ENCODE measurements at regions not wholly inside any gene's neighbourhood (a gene's known extent, or its start where the extent isn't known, plus 50 kb on each side); places are given as distances from the start of the nearest gene placed in this dataset.
"Not testable (repeated sequence)": the region's sequence is repeated elsewhere in the genome, so short reads cannot be mapped to it uniquely, and the experiment has no call there.

GRCh38 chr22:23437779-23438178 is 142.3 kb downstream of the IGLL1 start:
- Mint-ChIP-seq H3K27ac (peak overlapping the region in 1 of 3 experiments; percentile 49), H3K4me3 (no peak overlapping the region), H3K27me3 (ENCODE audit: low read depth) (no peaks in the 10 kb centered on the region), H3K9me3 (peaks cover 20% of the 10 kb centered on the region), H3K36me3 (ENCODE audit: low read depth) (peaks cover 15% of the 10 kb centered on the region), H3K4me1 (peaks cover 12% of the 10 kb centered on the region)
- TF ChIP-seq CTCF (IDR thresholded peaks at IDR 0.05; ENCODE audit: unreplicated experiment in 3 of 3), result no peak

- peak overlapping the region in 1 of 3 experiments; percentile 49 for H3K27ac Mint-ChIP-seq
- not testable (repeated sequence) for H3K27me3 Mint-ChIP-seq (ENCODE audit: low read depth); H3K4me3 Mint-ChIP-seq
- H3K36me3 Mint-ChIP-seq (ENCODE audit: low read depth), result peaks cover 11% of the 10 kb centered on the region
- peaks cover 20% of the 10 kb centered on the region for H3K4me1 Mint-ChIP-seq
- H3K9me3 Mint-ChIP-seq, result peaks cover 15% of the 10 kb centered on the region
Measured at GRCh38 chr22:23437107-23437395, 143.0 kb downstream of the IGLL1 start.

GRCh38 chr22:23436354-23437106 is 143.6 kb downstream of the IGLL1 start:
- H3K36me3 Mint-ChIP-seq (ENCODE audit: low read depth), result peaks cover 11% of the 10 kb centered on the region
- H3K4me3 Mint-ChIP-seq, result peak overlapping the region in 1 of 3 experiments; percentile 61
- peaks cover 25% of the 10 kb centered on the region for H3K4me1 Mint-ChIP-seq
- H3K27me3 Mint-ChIP-seq (ENCODE audit: low read depth), result not testable (repeated sequence)
- peaks cover 10% of the 10 kb centered on the region for H3K9me3 Mint-ChIP-seq
- H3K27ac Mint-ChIP-seq, result peak overlapping the region in 1 of 3 experiments; percentile 77

- H3K27me3 Mint-ChIP-seq (ENCODE audit: low read depth); H3K4me3 Mint-ChIP-seq; H3K27ac Mint-ChIP-seq: not testable (repeated sequence)
- H3K9me3 Mint-ChIP-seq, result peaks cover 19% of the 10 kb centered on the region
- H3K4me1 Mint-ChIP-seq, result peaks cover 32% of the 10 kb centered on the region
- H3K36me3 Mint-ChIP-seq (ENCODE audit: low read depth), result peaks cover 21% of the 10 kb centered on the region
Measured at GRCh38 chr22:23435186-23435585, 144.9 kb downstream of the IGLL1 start.

GRCh38 chr22:23434198-23434830 is 145.8 kb downstream of the IGLL1 start:
- H3K4me1 Mint-ChIP-seq, result peaks cover 32% of the 10 kb centered on the region
- peak overlapping the region; percentile 77 to 82 (median 78) for H3K4me3 Mint-ChIP-seq
- peaks cover 28% of the 10 kb centered on the region for H3K9me3 Mint-ChIP-seq
- not testable (repeated sequence) for H3K27me3 Mint-ChIP-seq (ENCODE audit: low read depth)
- peak overlapping the region; percentile 58 to 93 (median 70) for H3K27ac Mint-ChIP-seq
- H3K36me3 Mint-ChIP-seq (ENCODE audit: low read depth), result peaks cover 29% of the 10 kb centered on the region

- H3K27ac Mint-ChIP-seq, result peak overlapping the region; percentile 58 to 93 (median 79)
- TF ChIP-seq CTCF (IDR thresholded peaks at IDR 0.05; ENCODE audit: unreplicated experiment in 3 of 3), result peak; percentile 55 to 63 (median 61)
Measured at GRCh38 chr22:23433127-23434005, 146.7 kb downstream of the IGLL1 start.

GRCh38 chr22:23432719-23433118 is 147.4 kb downstream of the IGLL1 start:
- Mint-ChIP-seq H3K27ac (peak overlapping the region; percentile 58 to 93 (median 79)), H3K4me3 (peak overlapping the region; percentile 77 to 82 (median 78)), H3K9me3 (peaks cover 25% of the 10 kb centered on the region), H3K36me3 (ENCODE audit: low read depth) (peaks cover 21% of the 10 kb centered on the region), H3K4me1 (peaks cover 32% of the 10 kb centered on the region)
- not testable (repeated sequence) for H3K27me3 Mint-ChIP-seq (ENCODE audit: low read depth)

More at GRCh38 chr22:23433127-23434005, 146.7 kb downstream of the IGLL1 start:
- Mint-ChIP-seq H3K4me3 (peak overlapping the region; percentile 77 to 82 (median 78)), H3K4me1 (peaks cover 32% of the 10 kb centered on the region), H3K9me3 (peaks cover 23% of the 10 kb centered on the region), H3K36me3 (ENCODE audit: low read depth) (peaks cover 22% of the 10 kb centered on the region)
- H3K27me3 Mint-ChIP-seq (ENCODE audit: low read depth), result not testable (repeated sequence)

GRCh38 chr22:23431337-23432072 is 148.6 kb downstream of the IGLL1 start:
- H3K36me3 Mint-ChIP-seq (ENCODE audit: low read depth), result peaks cover 24% of the 10 kb centered on the region
- peaks cover 32% of the 10 kb centered on the region for H3K4me1 Mint-ChIP-seq
- peaks cover 27% of the 10 kb centered on the region for H3K9me3 Mint-ChIP-seq
- peak overlapping the region; percentile 45 to 79 (median 60) for H3K27ac Mint-ChIP-seq
- H3K4me3 Mint-ChIP-seq, result peak overlapping the region; percentile 27 to 33 (median 29)
- TF ChIP-seq CTCF (IDR thresholded peaks at IDR 0.05; ENCODE audit: unreplicated experiment in 3 of 3), result no peak
- H3K27me3 Mint-ChIP-seq (ENCODE audit: low read depth), result no peaks in the 10 kb centered on the region

GRCh38 chr22:23424551-23425068 is 155.5 kb downstream of the IGLL1 start:
- H3K27me3 Mint-ChIP-seq (ENCODE audit: low read depth); H3K4me3 Mint-ChIP-seq; H3K36me3 Mint-ChIP-seq (ENCODE audit: low read depth); H3K4me1 Mint-ChIP-seq: not testable (repeated sequence)
- peaks cover 10% of the 10 kb centered on the region for H3K9me3 Mint-ChIP-seq
- peak overlapping the region in 2 of 3 experiments; percentile 26 to 31 for H3K27ac Mint-ChIP-seq
